ENCODE measurements at regions not wholly inside any gene's neighbourhood (a gene's known extent, or its start where the extent isn't known, plus 50 kb on each side); places are given as distances from the start of the nearest gene placed in this dataset.

DNA sequence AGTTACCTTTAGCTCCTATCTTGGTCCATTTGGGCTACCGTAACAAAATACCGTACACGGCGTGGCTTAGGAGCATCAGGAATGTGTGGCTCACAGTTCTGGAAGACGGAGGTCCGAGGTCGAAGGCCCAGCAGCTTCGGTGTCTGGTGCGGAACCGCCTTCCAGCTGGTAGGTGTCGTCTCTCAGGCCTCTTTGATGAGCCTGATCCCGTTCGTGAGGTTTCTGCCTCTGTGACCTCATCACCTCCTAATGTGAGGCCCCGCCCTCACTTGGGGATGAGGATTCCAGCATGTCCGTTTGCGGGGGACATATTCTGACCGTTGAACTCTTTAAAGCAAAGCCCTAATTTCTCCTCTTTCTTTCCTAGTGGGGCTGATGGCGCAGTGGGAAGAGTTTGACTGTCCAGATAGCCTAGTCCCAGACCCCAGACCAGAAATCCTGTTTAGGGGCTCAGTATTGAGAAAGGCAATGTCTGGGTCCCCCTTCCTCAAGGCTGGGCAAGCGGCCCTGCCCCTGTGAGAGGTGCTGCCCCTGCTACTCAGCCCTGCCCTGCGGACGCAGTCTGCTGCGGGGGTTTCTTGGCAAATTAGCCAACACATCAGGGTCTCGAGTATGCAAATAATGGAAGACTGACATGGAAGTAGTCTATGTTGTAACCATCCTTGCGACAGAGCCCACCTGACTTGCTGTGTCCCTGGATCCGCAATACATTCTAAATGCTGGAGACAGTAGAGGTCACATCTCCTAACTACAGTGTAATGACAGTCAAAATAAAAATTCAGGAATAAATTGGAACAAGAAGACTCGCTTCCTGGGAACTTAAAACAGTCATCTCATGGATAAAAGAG lies 128.0 kb downstream of the ASB1 start:
- Histone ChIP-seq H3K27ac (ENCODE audit: low read depth in 1 of 2, low read length in 2 of 2) (no peak overlapping the region), H3K4me3 (ENCODE audit: low read depth in 1 of 3, low read length in 3 of 3) (no peak overlapping the region), H3K9me3 (ENCODE audit: control insufficient read depth in 4 of 4, low read length in 3 of 4) (peaks cover 2 to 8% (median 5%) of the 10 kb centered on the region in 4 donors), H3K4me1 (ENCODE audit: control insufficient read depth in 4 of 4, insufficient read depth in 4 of 4, low read length in 3 of 4) (no peaks in the 10 kb centered on the region), H3K36me3 (ENCODE audit: control insufficient read depth in 4 of 4, insufficient read depth in 3 of 4, low read depth in 1 of 4, low read length in 3 of 4) (no peaks in the 10 kb centered on the region), H3K9ac (ENCODE audit: low read depth in 1 of 2, low read length in 2 of 2) (no peak overlapping the region), H3K27me3 (ENCODE audit: control insufficient read depth in 4 of 4, insufficient read depth in 4 of 4, low read length in 3 of 4) (no peaks in the 10 kb centered on the region)
- DNase-seq (ENCODE audit: low spot score) = no peak
- TF ChIP-seq SP1 (IDR thresholded peaks at IDR 0.05) (no peak), JUND (IDR thresholded peaks at IDR 0.05) (no peak), FOXA1 (IDR thresholded peaks at IDR 0.05) (no peak), NR2F2 (IDR thresholded peaks at IDR 0.05) (no peak), TAF1 (conservative IDR thresholded peaks at IDR 0.05) (no peak), RXRA (IDR thresholded peaks at IDR 0.05) (no peak), RAD21 (IDR thresholded peaks at IDR 0.05) (no peak), HNF4G (IDR thresholded peaks at IDR 0.05) (no peak), FOXA2 (IDR thresholded peaks at IDR 0.05) (no peak), HNF4A (conservative IDR thresholded peaks at IDR 0.05) (no peak), YY1 (IDR thresholded peaks at IDR 0.05) (no peak), EGR1 (IDR thresholded peaks at IDR 0.05; ENCODE audit: low read depth in 2 of 2) (no peak), GABPA (IDR thresholded peaks at IDR 0.05 in 1 of 2, conservative IDR thresholded peaks at IDR 0.05 in 1 of 2) (no peak)
- TF ChIP-seq, protein P1, sequence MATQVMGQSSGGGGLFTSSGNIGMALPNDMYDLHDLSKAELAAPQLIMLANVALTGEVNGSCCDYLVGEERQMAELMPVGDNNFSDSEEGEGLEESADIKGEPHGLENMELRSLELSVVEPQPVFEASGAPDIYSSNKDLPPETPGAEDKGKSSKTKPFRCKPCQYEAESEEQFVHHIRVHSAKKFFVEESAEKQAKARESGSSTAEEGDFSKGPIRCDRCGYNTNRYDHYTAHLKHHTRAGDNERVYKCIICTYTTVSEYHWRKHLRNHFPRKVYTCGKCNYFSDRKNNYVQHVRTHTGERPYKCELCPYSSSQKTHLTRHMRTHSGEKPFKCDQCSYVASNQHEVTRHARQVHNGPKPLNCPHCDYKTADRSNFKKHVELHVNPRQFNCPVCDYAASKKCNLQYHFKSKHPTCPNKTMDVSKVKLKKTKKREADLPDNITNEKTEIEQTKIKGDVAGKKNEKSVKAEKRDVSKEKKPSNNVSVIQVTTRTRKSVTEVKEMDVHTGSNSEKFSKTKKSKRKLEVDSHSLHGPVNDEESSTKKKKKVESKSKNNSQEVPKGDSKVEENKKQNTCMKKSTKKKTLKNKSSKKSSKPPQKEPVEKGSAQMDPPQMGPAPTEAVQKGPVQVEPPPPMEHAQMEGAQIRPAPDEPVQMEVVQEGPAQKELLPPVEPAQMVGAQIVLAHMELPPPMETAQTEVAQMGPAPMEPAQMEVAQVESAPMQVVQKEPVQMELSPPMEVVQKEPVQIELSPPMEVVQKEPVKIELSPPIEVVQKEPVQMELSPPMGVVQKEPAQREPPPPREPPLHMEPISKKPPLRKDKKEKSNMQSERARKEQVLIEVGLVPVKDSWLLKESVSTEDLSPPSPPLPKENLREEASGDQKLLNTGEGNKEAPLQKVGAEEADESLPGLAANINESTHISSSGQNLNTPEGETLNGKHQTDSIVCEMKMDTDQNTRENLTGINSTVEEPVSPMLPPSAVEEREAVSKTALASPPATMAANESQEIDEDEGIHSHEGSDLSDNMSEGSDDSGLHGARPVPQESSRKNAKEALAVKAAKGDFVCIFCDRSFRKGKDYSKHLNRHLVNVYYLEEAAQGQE (IDR thresholded peaks at IDR 0.05) = no peak
- TF ChIP-seq, protein P2, sequence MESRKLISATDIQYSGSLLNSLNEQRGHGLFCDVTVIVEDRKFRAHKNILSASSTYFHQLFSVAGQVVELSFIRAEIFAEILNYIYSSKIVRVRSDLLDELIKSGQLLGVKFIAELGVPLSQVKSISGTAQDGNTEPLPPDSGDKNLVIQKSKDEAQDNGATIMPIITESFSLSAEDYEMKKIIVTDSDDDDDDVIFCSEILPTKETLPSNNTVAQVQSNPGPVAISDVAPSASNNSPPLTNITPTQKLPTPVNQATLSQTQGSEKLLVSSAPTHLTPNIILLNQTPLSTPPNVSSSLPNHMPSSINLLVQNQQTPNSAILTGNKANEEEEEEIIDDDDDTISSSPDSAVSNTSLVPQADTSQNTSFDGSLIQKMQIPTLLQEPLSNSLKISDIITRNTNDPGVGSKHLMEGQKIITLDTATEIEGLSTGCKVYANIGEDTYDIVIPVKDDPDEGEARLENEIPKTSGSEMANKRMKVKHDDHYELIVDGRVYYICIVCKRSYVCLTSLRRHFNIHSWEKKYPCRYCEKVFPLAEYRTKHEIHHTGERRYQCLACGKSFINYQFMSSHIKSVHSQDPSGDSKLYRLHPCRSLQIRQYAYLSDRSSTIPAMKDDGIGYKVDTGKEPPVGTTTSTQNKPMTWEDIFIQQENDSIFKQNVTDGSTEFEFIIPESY (IDR thresholded peaks at IDR 0.05) = no peak
- TF ChIP-seq, protein P3, sequence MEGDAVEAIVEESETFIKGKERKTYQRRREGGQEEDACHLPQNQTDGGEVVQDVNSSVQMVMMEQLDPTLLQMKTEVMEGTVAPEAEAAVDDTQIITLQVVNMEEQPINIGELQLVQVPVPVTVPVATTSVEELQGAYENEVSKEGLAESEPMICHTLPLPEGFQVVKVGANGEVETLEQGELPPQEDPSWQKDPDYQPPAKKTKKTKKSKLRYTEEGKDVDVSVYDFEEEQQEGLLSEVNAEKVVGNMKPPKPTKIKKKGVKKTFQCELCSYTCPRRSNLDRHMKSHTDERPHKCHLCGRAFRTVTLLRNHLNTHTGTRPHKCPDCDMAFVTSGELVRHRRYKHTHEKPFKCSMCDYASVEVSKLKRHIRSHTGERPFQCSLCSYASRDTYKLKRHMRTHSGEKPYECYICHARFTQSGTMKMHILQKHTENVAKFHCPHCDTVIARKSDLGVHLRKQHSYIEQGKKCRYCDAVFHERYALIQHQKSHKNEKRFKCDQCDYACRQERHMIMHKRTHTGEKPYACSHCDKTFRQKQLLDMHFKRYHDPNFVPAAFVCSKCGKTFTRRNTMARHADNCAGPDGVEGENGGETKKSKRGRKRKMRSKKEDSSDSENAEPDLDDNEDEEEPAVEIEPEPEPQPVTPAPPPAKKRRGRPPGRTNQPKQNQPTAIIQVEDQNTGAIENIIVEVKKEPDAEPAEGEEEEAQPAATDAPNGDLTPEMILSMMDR (IDR thresholded peaks at IDR 0.05; ENCODE audit: low read depth, low read length, missing input control) = no peak
- TF ChIP-seq, protein P4, sequence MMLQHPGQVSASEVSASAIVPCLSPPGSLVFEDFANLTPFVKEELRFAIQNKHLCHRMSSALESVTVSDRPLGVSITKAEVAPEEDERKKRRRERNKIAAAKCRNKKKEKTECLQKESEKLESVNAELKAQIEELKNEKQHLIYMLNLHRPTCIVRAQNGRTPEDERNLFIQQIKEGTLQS (IDR thresholded peaks at IDR 0.05) = no peak
- TF ChIP-seq, protein P5, sequence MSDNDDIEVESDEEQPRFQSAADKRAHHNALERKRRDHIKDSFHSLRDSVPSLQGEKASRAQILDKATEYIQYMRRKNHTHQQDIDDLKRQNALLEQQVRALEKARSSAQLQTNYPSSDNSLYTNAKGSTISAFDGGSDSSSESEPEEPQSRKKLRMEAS (IDR thresholded peaks at IDR 0.05) = no peak
- 50% methylated on average over 26 of the region's 26 CpGs for WGBS
